DND-41 (cell line): ENCODE measurements at regions not wholly inside any gene's neighbourhood (a gene's known extent, or its start where the extent isn't known, plus 50 kb on each side); places are given as distances from the start of the nearest gene placed in this dataset.

Source experiments
- ATAC-seq: fragments of 200-7000 bp; cut with Tn5 transposase; 3 replicates; pipeline ENCODE4 v1.9.1; 2021; ENCODE audit warnings: low read depth; ENCODE audit not compliant: insufficient read depth
- DNase-seq: peaks from one replicate; pipeline ENCODE4 v3.0.0-alpha.2; 2020
- H2AFZ ChIP-seq: 2 replicates; pipeline ENCODE4 v1.6.0; 2012; ENCODE audit warnings: low read depth, low read length
- H3K27ac ChIP-seq: 2 replicates; pipeline ENCODE4 v1.5.1; 2012; ENCODE audit warnings: low read length, inconsistent platforms
- H3K27me3 ChIP-seq: fragments of 200-600 bp; sonication (generic); 2 replicates; pipeline ENCODE4 v1.6.0; 2012; ENCODE audit warnings: low read length, mild to moderate bottlenecking, inconsistent platforms; ENCODE audit not compliant: insufficient read depth, poor library complexity
- H3K36me3 ChIP-seq: 2 replicates; pipeline ENCODE4 v1.5.1; 2012; ENCODE audit warnings: low read length, inconsistent platforms; ENCODE audit not compliant: insufficient read depth
- H3K4me1 ChIP-seq: 2 replicates; pipeline ENCODE4 v1.5.1; 2012; ENCODE audit warnings: mild to moderate bottlenecking, low read length; ENCODE audit not compliant: insufficient read depth
- H3K4me2 ChIP-seq: 2 replicates; pipeline ENCODE4 v1.6.0; 2012; ENCODE audit warnings: mild to moderate bottlenecking, moderate library complexity, low read length, inconsistent platforms; ENCODE audit not compliant: insufficient read depth
- H3K4me3 ChIP-seq, 2 experiments: fragments of 200-600 bp in 1 of 2; shearing (Covaris generic) in 1 of 2; 2 replicates each; pipeline ENCODE4 v1.5.1; 2012 to 2016; ENCODE audit warnings: inconsistent platforms in 2 of 2, low read length in 2 of 2, mild to moderate bottlenecking in 2 of 2, low read depth in 1 of 2, moderate library complexity in 1 of 2
- H3K79me2 ChIP-seq: 2 replicates; pipeline ENCODE4 v1.6.0; 2012; ENCODE audit warnings: low read length, inconsistent platforms; ENCODE audit not compliant: insufficient read depth
- H3K9ac ChIP-seq: 2 replicates; pipeline ENCODE4 v1.6.0; 2012; ENCODE audit warnings: low read depth, mild to moderate bottlenecking, inconsistent platforms, low read length, moderate library complexity
- H3K9me3 ChIP-seq: 2 replicates; pipeline ENCODE4 v1.5.1; 2012; ENCODE audit warnings: low read length, moderate library complexity, mild to moderate bottlenecking, inconsistent platforms; ENCODE audit not compliant: insufficient read depth, severe bottlenecking
- H4K20me1 ChIP-seq: 2 replicates; pipeline ENCODE4 v1.6.0; 2012; ENCODE audit warnings: low read length; ENCODE audit not compliant: insufficient read depth
- EZH2 ChIP-seq: IDR thresholded peaks from 3 replicates; pipeline ENCODE4 v1.6.1; 2012; ENCODE audit warnings: borderline replicate concordance, low read depth, mild to moderate bottlenecking, moderate library complexity, low read length, inconsistent platforms; ENCODE audit not compliant: severe bottlenecking
- TF ChIP-seq, protein P1 (sequence below): IDR thresholded peaks from 2 replicates; pipeline ENCODE4 v1.5.1; 2012; ENCODE audit warnings: borderline replicate concordance, low read length, moderate library complexity, mild to moderate bottlenecking; ENCODE audit not compliant: poor library complexity, severe bottlenecking; ENCODE audit errors: extremely low read depth

- DNase-seq (no peak), ATAC-seq (no peak)
- Histone ChIP-seq H3K27ac (no peak overlapping the region), H3K4me3 (no peak overlapping the region), H3K79me2 (no peaks in the 10 kb centered on the region), H2AFZ (no peak overlapping the region), H3K27me3 (peaks cover 7% of the 10 kb centered on the region), H3K9me3 (peaks cover 10% of the 10 kb centered on the region), H3K9ac (no peak overlapping the region), H3K4me1 (peaks cover 7% of the 10 kb centered on the region), H3K36me3 (no peaks in the 10 kb centered on the region), H4K20me1 (no peaks in the 10 kb centered on the region), H3K4me2 (no peak overlapping the region)
- TF ChIP-seq EZH2: no peak
- TF ChIP-seq, protein P1, sequence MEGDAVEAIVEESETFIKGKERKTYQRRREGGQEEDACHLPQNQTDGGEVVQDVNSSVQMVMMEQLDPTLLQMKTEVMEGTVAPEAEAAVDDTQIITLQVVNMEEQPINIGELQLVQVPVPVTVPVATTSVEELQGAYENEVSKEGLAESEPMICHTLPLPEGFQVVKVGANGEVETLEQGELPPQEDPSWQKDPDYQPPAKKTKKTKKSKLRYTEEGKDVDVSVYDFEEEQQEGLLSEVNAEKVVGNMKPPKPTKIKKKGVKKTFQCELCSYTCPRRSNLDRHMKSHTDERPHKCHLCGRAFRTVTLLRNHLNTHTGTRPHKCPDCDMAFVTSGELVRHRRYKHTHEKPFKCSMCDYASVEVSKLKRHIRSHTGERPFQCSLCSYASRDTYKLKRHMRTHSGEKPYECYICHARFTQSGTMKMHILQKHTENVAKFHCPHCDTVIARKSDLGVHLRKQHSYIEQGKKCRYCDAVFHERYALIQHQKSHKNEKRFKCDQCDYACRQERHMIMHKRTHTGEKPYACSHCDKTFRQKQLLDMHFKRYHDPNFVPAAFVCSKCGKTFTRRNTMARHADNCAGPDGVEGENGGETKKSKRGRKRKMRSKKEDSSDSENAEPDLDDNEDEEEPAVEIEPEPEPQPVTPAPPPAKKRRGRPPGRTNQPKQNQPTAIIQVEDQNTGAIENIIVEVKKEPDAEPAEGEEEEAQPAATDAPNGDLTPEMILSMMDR: no peak
These were observed 233.3 kb downstream of the MYLK4 start for GRCh38 chr6:2517401-2517800.

DNA sequence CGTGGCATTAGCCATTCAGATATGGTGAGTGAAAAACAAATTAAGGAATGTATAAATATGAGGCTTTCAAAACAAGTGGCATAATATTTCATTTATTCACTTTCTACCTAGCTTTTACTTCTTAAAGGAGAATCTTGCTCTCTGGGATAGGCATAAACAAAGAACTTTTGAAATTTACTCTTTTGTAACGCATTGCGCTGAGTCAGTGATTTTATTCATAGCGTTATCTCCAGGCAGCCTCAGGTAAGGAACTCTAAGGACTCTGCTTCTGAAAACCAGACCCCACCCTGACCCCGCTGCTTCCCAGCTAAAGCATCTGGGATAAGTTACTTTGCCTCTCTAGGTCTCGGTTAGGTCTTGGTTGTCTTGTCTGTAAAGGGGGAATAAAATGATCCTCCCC is 234.7 kb downstream of the MYLK4 start:
- TF ChIP-seq, protein P1: no peak
- TF ChIP-seq EZH2: no peak
- Histone ChIP-seq H4K20me1 (no peaks in the 10 kb centered on the region), H3K4me2 (no peak overlapping the region), H3K79me2 (no peaks in the 10 kb centered on the region), H3K4me1 (no peaks in the 10 kb centered on the region), H3K27me3 (peaks cover 7% of the 10 kb centered on the region), H3K27ac (no peak overlapping the region), H3K9ac (no peak overlapping the region), H3K4me3 (no peak overlapping the region), H2AFZ (no peak overlapping the region), H3K9me3 (peaks cover 10% of the 10 kb centered on the region), H3K36me3 (no peaks in the 10 kb centered on the region)
- ATAC-seq: no peak
- DNase-seq: no peak

- DNase-seq: no peak
- no peak overlapping the region for H3K27ac ChIP-seq
- ATAC-seq: no peak
- no peak overlapping the region for H3K4me2 ChIP-seq
- H3K27me3 ChIP-seq: peaks cover 7% of the 10 kb centered on the region
- no peaks in the 10 kb centered on the region for H3K79me2 ChIP-seq
- no peak overlapping the region for H3K9ac ChIP-seq
- H3K4me3 ChIP-seq: no peak overlapping the region
- H3K36me3 ChIP-seq: no peaks in the 10 kb centered on the region
- H2AFZ ChIP-seq: no peak overlapping the region
- TF ChIP-seq, protein P1: no peak
- no peak for TF ChIP-seq EZH2
- H4K20me1 ChIP-seq: no peaks in the 10 kb centered on the region
- H3K4me1 ChIP-seq: no peaks in the 10 kb centered on the region
- peaks cover 7% of the 10 kb centered on the region for H3K9me3 ChIP-seq
These were observed 235.7 kb downstream of the MYLK4 start for GRCh38 chr6:2514965-2515543.
